ENCODE measurements at regions not wholly inside any gene's neighbourhood (a gene's known extent, or its start where the extent isn't known, plus 50 kb on each side); places are given as distances from the start of the nearest gene placed in this dataset.

GRCh38 chr1:234856845-234857245 lies 246.9 kb upstream of the IRF2BP2 start:
- Mint-ChIP-seq H3K4me3 (ENCODE audit: unreplicated experiment) (no peak overlapping the region), H3K27ac (ENCODE audit: low read depth, unreplicated experiment) (no peak overlapping the region), H3K9me3 (ENCODE audit: unreplicated experiment) (no peaks in the 10 kb centered on the region), H3K27me3 (ENCODE audit: insufficient read depth, unreplicated experiment) (no peaks in the 10 kb centered on the region), H3K36me3 (ENCODE audit: insufficient read depth, unreplicated experiment) (no peaks in the 10 kb centered on the region), H3K4me1 (ENCODE audit: insufficient read depth, unreplicated experiment) (peaks cover 16% of the 10 kb centered on the region)
- CTCF ChIA-PET, result interaction anchor here (0.5 kb wide), 1 partner anchor 338 kb away, joined by 3 read pairs; no protein-coding TSS in a partner anchor
- BruUV-seq (replicated peaks), result no TSS peak
- intact Hi-C loops (cut with micrococcal nuclease), result no loop called here
- POLR2A ChIA-PET, result interaction anchor here (0.6 kb wide), 1 partner anchor 11 kb away, joined by 3 read pairs; no protein-coding TSS in a partner anchor
- TF ChIP-seq CTCF (IDR thresholded peaks at IDR 0.05; ENCODE audit: unreplicated experiment), result no peak
- no peak for DNase-seq (ENCODE audit: unreplicated experiment)

GRCh38 chr1:234855851-234856250 lies 245.9 kb upstream of the IRF2BP2 start:
- BruUV-seq (replicated peaks), result no TSS peak
- CTCF ChIA-PET, result interaction anchor here (0.6 kb wide), 1 partner anchor 1083 kb away, joined by 6 read pairs; no protein-coding TSS in a partner anchor
- H3K9me3 Mint-ChIP-seq (ENCODE audit: unreplicated experiment), result no peaks in the 10 kb centered on the region
- no peak for DNase-seq (ENCODE audit: unreplicated experiment)
- H3K27me3 Mint-ChIP-seq (ENCODE audit: insufficient read depth, unreplicated experiment), result no peaks in the 10 kb centered on the region
- H3K4me3 Mint-ChIP-seq (ENCODE audit: unreplicated experiment), result no peak overlapping the region
- TF ChIP-seq CTCF (IDR thresholded peaks at IDR 0.05; ENCODE audit: unreplicated experiment), result no peak
- H3K36me3 Mint-ChIP-seq (ENCODE audit: insufficient read depth, unreplicated experiment), result no peaks in the 10 kb centered on the region
- POLR2A ChIA-PET, result no interaction called here
- H3K4me1 Mint-ChIP-seq (ENCODE audit: insufficient read depth, unreplicated experiment), result peaks cover 10% of the 10 kb centered on the region
- intact Hi-C loops (cut with micrococcal nuclease), result no loop called here
- no peak overlapping the region for H3K27ac Mint-ChIP-seq (ENCODE audit: low read depth, unreplicated experiment)

GRCh38 chr1:234854645-234855039 lies 244.7 kb upstream of the IRF2BP2 start:
- CTCF ChIA-PET, result no interaction called here
- Mint-ChIP-seq H3K4me1 (ENCODE audit: insufficient read depth, unreplicated experiment) (peaks cover 11% of the 10 kb centered on the region), H3K4me3 (ENCODE audit: unreplicated experiment) (no peak overlapping the region), H3K9me3 (ENCODE audit: unreplicated experiment) (no peaks in the 10 kb centered on the region), H3K27ac (ENCODE audit: low read depth, unreplicated experiment) (no peak overlapping the region), H3K36me3 (ENCODE audit: insufficient read depth, unreplicated experiment) (no peaks in the 10 kb centered on the region), H3K27me3 (ENCODE audit: insufficient read depth, unreplicated experiment) (no peaks in the 10 kb centered on the region)
- POLR2A ChIA-PET, result interaction anchor here (0.6 kb wide), 1 partner anchor 16 kb away, joined by 3 read pairs; no protein-coding TSS in a partner anchor
- no TSS peak for BruUV-seq (replicated peaks)
- DNase-seq (ENCODE audit: unreplicated experiment), result no peak
- intact Hi-C loops (cut with micrococcal nuclease), result no loop called here
- TF ChIP-seq CTCF (IDR thresholded peaks at IDR 0.05; ENCODE audit: unreplicated experiment), result no peak

- CTCF ChIA-PET, result interaction anchor here (0.6 to 0.7 kb wide), 2 partner anchors 12 to 266 kb away, joined by 3 read pairs; no protein-coding TSS in a partner anchor
- H3K27ac Mint-ChIP-seq (ENCODE audit: low read depth, unreplicated experiment), result no peak overlapping the region
Observed at GRCh38 chr1:234853906-234854644, 244.1 kb upstream of the IRF2BP2 start.

More at GRCh38 chr1:234853906-234854644, 244.1 kb upstream of the IRF2BP2 start:
- DNase-seq (ENCODE audit: unreplicated experiment), result no peak
- H3K9me3 Mint-ChIP-seq (ENCODE audit: unreplicated experiment), result no peaks in the 10 kb centered on the region
- H3K27me3 Mint-ChIP-seq (ENCODE audit: insufficient read depth, unreplicated experiment), result no peaks in the 10 kb centered on the region
- POLR2A ChIA-PET, result interaction anchor here (0.6 kb wide), 1 partner anchor 16 kb away, joined by 3 read pairs; no protein-coding TSS in a partner anchor
- no peaks in the 10 kb centered on the region for H3K36me3 Mint-ChIP-seq (ENCODE audit: insufficient read depth, unreplicated experiment)
- BruUV-seq (replicated peaks), result no TSS peak
- H3K4me1 Mint-ChIP-seq (ENCODE audit: insufficient read depth, unreplicated experiment), result peaks cover 17% of the 10 kb centered on the region
- intact Hi-C loops (cut with micrococcal nuclease), result no loop called here
- no peak for TF ChIP-seq CTCF (IDR thresholded peaks at IDR 0.05; ENCODE audit: unreplicated experiment)
- no peak overlapping the region for H3K4me3 Mint-ChIP-seq (ENCODE audit: unreplicated experiment)
